ELR (cell line): ENCODE measurements at regions not wholly inside any gene's neighbourhood (a gene's known extent, or its start where the extent isn't known, plus 50 kb on each side); places are given as distances from the start of the nearest gene placed in this dataset.
"Not testable (repeated sequence)": the region's sequence is repeated elsewhere in the genome, so short reads cannot be mapped to it uniquely, and the experiment has no call there.

Experiments used
- DNase-seq: peaks from one replicate; pipeline ENCODE4 v3.0.0-alpha.2; 2015; ENCODE audit warnings: low read depth

GRCh38 chr10:59043358-59043757 is 133.1 kb upstream of the PHYHIPL start:
- not testable (repeated sequence) for DNase-seq

- no peak for DNase-seq
Measured at GRCh38 chr10:59047180-59047579, 129.3 kb upstream of the PHYHIPL start.

DNA sequence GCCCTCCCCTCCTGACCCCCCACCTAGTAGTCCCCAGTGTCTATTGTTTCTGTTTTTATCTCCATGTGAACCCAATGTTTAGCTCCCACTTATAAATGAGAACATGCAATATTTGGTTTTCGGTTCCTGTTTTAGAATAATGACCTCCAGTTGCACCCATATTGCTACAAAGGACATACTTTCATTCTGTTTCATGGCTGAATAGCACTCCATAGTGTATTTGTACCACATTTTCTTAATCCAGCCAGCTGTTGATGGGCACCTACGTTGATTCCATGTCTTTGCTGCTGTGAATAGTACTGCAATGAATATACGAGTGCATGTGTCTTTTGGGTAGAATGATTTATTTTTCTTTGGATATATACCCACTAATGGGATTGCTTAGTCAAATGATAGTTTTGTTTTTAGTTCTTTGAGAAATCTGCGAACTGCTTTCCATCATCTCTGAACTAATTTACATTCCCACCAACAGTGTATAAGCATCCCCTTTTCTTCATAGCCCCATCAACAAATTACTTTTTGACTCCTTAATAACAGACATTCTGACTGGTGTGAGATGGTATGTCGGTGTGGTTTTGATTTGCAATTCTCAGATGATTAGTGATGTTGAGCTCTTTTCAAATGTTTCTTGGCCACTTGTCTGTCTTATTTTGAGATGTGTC is 128.4 kb upstream of the PHYHIPL start:
- DNase-seq, result no peak

DNA sequence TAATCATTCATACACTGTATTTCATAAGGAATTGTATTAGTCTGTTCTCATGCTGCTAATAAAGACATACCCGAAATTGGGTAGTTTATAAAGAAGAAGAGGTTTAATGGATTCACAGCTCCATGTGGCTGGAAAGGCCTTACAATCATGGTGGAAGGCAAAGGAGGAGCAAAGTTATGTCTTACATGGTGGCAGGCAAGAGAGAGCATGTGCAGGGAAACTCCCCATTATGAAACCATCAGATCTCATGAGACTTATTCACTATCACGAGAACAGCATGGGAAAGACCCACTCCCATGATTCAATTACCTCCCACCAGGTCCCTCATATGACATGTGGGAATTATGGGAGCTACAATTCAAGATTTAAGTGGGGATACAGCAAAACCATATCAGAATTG is 122.9 kb upstream of the PHYHIPL start:
- DNase-seq, result not testable (repeated sequence)

GRCh38 chr10:59055045-59055444 is 121.4 kb upstream of the PHYHIPL start:
- no peak for DNase-seq

DNA sequence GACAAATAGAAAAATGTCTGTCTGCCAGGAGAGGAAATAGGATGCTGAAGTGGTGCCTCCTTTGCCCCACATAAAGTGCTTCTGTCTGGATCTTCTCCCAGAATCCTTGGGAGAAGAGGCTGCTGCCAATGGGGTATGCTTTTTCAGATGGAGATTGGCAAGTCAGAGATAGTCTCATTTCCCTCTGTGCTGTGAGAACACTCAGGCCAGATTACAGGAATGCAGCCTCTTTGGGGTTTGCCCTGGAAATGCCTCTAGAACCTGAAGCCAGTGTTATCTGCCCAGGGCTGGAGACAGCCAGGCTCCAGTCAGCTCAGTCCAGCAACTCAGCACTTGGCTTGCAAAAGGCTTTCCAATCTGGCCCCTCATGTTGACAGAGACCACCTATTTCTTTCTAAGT is 119.1 kb upstream of the PHYHIPL start:
- DNase-seq, result no peak

DNA sequence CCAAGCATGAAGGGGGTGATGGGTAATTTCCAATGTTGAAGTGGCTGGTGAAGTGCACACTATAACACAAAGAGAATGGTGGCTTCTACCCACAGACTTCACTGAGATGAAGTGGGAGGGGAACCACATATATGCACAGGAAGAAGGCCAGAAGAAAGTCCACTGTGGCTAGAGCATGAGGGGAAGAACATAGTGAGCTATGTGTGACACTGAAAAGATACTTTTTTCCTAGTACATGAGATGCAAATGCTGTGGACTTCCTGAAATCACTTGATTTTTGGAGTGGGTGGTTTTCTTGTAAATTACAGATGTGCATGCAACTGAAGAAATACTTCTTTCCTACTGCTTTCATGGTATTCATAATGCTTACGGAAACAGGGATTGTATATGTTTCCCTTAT is 115.6 kb upstream of the PHYHIPL start:
- DNase-seq, result no peak

DNA sequence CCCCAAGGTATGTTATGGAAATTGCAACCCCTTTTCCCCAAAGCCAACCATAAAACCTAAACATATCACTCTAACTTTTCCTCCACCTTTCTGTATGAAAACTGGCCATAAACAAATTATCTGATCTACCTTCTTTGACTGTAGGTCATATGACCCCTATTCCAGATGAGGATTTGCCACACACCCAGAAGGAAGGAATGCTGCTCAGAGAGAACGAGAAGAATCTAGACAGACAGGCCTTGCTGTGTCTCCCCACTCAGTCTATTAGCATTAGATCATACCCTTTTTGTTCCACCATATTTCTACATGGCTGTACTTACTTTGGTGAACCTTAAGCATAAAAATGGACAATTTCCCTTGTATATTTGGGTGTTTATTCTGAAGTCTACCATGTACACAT is 113.0 kb upstream of the PHYHIPL start:
- no peak for DNase-seq

DNA sequence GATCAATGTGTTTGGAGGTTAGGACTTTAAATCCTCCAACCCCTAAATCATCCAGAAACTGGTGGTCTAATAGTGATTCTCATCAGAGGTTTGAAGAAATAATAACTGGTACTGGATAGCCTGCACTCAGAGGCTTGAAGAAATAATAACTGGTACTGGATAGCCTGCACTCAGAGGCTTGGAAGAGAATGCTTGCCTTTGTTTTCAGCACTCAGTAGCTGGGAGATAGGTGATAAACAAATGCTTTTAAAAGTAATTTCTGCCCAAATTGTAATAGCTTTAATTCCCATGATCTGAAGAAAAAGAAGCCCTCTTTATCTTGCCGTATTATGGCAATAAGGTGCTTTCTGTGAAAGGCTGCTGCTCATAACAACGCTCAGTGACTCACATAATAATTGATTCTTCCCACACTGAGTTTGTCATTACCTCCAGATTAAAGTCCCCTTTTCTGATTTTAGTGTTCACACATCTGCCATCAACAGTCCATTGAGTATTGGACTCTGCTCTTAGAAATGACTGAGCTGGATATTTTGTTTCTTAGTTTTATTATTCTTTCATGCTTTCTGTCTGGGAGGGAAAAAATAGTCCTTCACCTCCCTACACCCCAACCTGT is 112.3 kb upstream of the PHYHIPL start:
- DNase-seq, result no peak

GRCh38 chr10:59064759-59065539 is 111.5 kb upstream of the PHYHIPL start:
- no peak for DNase-seq

DNA sequence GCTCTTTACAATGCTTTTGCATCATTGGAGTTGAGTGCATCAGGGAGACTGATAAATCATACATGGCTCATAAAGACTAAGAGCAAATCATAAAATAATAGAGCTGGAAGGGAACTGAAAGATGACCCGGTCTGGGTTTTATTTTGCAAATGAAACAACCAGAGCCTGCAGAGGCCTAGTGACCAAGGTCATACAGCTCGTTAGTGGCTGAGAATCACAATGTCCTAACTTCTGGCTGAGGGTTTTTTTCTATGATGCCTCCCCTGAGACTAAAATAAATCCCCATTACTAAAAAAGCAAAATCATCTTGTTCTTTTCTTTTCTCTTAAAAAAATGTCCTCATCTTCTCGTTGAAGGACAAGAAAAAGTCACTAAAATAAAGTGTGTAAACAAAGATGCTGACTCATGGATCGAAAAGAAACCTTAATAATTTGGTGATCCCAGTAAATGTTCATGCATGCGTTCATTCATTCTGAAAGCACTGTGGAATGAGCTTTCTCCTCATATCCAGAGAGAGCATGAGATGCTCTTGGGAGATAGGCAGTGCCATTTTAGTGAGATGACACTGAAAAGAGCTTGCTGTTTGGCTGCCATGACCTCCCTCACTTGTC is 107.8 kb upstream of the PHYHIPL start:
- DNase-seq, result no peak

GRCh38 chr10:59072038-59072437 is 104.4 kb upstream of the PHYHIPL start:
- DNase-seq, result no peak

- no peak for DNase-seq
Measured at GRCh38 chr10:59073456-59074053, 102.9 kb upstream of the PHYHIPL start.

- no peak for DNase-seq
Measured at GRCh38 chr10:59075576-59075975, 100.9 kb upstream of the PHYHIPL start.

DNA sequence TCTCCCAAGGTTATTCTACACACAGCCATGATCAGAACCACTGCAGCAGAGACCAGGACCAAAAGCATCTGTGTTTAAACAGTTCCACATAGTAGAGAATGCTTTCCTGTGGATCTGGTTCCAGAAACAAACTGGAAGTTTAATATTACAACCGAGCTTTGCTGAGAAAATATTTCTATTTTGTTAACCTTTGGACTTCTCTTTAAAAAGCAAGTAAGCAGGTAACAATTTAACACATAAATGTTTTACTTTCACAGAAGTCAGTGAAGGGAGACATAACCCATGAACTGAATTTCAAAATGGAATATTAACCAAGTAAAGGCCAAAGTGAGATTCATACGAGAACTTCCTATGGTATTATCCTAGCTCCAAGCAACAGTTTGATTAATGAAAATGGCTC is 98.6 kb upstream of the PHYHIPL start:
- no peak for DNase-seq

DNA sequence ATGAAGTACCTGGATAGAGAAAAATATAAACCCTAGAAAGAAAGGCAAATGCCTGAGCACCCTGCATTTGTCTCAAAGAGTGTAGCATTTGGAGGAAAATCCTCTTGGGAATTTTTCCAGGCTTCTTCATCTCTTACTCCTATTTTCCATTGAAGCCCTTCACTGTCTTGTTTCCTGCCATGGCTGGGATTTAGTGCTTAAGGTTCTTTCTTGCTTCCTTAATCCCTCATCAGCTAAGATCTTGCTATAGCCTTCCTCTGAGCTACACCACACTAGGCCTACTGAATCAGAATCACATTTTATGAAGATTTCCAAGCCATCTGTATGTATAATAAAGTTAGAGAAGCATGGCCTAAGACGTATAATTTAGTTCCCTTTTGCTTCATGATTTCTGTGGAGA is 97.5 kb upstream of the PHYHIPL start:
- DNase-seq, result no peak

DNA sequence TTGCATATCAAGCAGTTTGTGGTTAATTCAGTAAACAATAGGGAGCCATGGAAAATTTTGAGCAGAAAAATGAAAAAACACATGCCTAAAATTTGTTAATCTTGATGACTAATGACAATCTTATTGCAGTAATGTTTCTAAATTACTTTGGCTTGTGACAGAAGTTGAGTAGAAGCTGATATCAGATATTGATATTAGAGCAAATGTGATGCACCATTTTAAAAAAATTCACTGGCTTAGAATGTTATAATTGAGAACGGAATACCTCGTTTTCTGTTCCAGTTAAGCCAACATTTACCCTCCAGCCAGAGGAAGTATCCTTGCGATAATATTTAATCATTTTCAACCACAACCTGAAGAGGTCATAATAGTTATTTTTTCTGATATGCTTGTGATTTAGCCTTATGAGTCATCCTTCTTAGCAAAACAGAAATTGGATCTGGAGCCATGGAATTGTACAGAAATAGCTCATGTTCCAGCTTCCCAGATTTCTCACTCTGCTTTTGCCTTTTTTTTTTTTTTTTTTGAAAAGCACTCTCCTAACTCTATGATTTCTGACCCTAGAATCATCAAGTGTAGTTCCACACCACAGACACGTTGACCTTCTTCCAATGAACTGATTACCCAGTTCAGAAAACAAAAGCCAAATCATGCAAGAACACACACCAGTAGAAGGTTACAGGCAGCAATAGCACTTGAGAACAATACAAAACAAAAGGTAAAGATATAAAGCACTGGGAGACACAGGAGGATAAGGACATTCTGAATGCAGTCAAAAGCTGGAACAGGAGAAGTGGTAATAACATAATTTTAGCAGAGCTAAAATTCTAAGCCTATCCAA is 96.8 kb upstream of the PHYHIPL start:
- peak; percentile 53 for DNase-seq

DNA sequence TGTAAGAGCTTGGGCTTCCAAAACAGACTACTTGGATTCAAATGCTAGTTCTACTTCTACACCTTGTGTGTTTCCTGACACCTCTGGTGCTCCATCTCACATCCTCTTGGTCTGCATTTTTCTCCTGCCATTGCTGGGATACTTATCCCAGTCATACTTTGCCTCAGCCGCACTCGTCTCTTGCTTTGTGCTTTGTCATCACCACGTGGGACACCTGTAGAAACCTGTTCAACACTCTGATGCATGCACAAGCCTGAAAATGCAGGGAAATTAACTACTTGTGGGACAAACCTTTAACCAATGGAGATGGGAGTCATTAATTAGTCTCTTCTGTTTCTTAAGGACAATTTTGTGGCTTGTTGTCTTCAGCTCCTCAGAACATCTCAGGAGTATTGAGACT is 94.2 kb upstream of the PHYHIPL start:
- DNase-seq, result no peak

DNA sequence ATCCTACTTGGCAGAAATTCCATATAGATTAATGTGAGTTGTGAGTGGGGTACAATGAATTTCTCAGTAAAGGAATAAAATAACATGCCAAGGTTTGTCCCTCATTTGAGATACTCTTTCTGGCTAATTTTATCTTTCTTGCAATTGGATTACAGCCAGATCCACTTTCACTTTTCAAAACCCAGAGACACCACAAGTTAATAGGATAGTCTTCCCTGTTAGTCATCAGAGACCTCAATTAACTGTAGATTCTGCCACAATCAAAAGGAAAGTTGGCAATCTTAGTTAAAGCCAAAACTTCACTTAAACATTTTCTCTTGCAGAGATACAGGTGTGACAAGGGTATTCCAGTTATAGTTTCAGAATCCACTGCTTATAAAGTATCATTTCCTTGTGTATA is 91.4 kb upstream of the PHYHIPL start:
- no peak for DNase-seq

DNA sequence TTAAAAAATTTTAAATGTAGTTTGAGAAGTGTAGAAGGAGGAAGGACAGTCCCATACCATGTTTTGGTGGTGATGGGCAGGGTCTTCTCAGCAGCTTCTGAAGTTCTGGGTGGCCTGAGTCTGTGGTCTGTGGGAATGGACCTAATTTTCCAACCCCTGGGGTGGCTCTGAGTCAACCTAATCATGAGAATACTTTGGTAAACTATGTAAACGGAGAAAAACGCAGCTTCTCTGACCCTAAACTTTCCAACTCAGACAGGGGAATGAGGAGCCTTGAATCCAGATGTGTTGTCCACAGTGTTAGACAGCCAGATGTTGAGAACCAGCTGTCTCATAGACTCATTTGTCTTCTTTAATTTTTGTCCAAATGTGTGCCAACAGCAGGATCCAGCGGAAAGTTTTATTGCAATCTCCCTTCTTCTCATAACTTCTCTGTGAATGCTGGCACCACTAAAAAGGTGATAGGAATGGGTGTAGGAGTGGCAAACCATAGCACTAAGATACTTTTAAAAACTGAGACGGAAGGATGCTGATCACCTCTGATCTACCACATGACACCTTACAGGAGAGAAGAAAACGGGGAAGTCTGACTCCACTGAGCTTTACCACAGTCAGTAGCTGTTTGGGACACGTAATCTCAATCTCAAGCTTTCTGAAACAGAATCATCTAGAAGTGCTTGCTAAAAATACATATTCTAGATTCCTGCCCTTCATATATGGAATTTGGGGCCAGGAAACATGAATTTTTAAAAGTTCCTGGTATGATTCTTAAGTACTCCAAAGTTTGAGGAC is 90.5 kb upstream of the PHYHIPL start:
- no peak for DNase-seq

GRCh38 chr10:59087486-59087885 is 89.0 kb upstream of the PHYHIPL start:
- DNase-seq, result no peak
